HG02798 (cell line): ENCODE measurements at regions not wholly inside any gene's neighbourhood (a gene's known extent, or its start where the extent isn't known, plus 50 kb on each side); places are given as distances from the start of the nearest gene placed in this dataset.
A peak's percentile ranks its signal among the peaks of the same experiment; 100 is the strongest.

Experiments
- ATAC-seq: cut with Tn5 transposase; IDR thresholded peaks from one replicate; pipeline ENCODE4 v1.9.1; 2021; ENCODE audit warnings: mild to moderate bottlenecking; ENCODE audit not compliant: unreplicated experiment, poor library complexity

DNA sequence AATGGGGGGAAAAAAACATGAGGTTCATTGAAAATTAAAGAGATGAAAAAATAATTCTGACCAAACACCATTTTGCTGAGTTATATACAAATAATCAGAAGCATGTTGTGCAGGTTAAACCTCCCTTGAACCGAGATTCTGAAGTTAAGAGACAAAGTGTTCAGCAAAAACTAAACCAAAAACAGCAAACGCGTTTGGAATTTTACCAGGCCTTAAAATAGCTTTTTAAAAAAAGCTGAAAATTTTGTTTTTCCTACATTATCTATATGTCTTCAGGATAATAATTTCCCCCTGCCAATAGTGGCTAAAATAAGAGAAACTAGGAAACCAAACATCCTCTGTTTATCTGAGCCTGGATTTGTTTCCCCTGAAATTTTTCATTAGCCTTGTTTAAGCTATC lies 191.7 kb upstream of the DAPK1 start:
- no peak for ATAC-seq

DNA sequence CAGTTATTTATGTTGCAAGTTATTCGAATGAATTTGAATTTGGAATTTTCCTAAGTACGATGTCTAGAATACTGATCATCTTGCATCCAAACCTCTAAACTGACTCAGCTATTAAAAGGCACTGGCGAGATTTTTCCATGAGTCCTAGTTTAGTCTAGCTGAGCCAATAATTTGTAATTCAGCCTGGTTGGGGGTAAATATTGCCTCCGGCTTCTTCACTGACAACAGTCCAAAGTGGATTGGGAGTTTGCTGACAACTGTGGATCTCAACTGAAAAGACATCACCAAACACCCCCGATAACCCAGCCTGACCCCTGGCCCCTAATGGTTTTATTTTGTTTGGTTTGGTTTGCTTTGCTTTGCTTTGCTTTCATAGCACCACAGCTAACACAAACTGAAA lies 189.8 kb upstream of the DAPK1 start:
- no peak for ATAC-seq

DNA sequence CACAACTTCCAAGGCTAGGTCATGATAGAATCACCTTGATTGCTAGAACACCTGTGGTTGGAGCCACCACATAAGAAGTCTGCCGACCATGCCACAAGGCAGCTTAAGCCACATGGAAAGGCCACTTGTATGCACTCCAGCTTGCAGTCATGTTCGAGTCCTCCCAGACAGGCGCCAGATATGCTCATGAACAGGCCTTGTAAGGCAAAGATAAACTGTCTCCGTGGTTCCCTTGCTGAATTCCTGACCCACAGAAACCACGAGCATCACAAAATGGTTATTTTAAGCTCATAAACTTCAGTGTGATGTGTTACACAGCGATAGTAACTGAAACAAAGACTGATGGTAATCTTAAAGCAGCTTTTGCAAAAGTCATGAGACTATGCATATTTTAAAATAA lies 188.4 kb upstream of the DAPK1 start:
- no peak for ATAC-seq

DNA sequence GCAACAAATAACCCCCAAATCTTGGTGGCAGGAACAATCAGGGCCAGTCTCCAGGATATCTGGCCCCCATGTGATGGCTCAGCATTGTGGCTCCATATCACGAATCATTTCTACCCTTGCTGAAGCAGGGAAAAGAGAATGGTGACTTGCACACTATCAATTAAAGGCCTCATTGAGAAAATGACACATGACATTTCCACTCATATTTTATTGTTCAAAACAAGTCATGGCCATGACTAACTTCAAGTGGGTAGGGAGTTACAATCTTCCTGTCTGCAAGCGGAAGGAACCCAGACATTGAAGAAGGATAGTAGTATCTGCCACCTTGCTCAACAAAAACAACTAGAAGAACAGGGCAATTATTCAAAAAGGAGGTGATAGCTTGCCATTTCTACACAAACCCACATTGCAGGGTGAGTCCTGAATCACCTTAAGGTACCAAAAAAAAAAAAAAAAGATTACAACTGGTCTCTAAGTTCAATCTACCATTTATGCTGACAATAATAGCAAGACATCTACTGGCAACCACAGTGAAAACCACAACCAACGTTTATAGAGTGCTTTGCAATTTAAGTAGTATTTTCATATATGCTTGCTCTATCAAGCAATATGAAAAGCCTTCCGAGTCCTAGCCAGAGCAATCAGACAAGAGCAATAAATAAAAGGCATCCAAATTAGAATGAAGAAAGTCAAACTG lies 186.7 kb upstream of the DAPK1 start:
- no peak for ATAC-seq

DNA sequence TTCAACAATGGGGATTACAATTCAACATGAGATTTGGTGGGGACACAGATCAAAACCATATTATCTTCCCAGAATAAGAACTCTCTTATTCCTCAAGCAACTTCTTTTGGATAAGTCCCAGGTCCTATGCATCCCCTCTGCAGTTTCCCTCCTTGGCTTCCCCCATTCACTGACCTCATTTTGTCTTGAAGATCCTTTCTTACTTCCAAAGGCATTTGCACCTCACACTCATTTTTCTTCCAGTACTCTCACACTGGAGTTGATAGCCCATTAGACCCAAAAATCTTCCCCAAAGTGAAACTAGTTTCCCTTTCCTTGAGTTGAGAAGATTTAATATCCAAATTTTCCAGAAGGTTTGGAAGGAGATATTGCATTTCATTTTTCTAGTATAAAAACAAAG lies 178.0 kb upstream of the DAPK1 start:
- ATAC-seq: no peak

DNA sequence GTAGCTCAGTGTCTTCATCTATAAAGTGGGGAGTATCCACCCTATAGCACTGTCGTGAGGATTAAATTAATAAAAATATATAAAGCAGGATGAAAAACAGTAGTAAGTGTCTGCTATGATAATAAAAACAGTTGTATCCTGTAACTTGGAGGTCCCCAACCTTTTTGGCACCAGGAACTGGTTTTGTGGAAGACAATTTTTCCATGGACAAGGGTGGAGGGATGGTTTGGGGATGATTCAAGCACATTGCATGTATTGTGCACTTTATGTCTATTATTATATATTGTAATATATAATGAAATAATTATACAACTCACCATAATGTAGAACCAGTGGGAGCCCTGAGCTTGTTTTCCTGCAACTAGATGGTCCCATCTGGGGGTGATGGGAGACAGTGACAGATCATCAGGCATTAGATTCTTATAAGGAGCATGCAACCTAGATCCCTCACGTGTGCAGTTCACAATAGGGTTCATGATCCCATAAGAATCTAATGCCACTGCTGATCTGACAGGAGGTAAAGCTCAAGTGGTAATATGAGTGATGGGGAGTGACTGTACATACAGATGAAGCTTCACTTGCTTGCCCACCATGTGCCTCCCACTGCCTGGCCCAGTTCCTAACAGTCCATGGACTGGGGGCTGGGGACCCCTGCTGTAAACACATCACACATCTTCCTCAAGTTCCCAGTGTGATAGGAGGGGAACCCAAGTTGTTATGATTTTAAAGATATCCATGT lies 177.4 kb upstream of the DAPK1 start:
- no peak for ATAC-seq

DNA sequence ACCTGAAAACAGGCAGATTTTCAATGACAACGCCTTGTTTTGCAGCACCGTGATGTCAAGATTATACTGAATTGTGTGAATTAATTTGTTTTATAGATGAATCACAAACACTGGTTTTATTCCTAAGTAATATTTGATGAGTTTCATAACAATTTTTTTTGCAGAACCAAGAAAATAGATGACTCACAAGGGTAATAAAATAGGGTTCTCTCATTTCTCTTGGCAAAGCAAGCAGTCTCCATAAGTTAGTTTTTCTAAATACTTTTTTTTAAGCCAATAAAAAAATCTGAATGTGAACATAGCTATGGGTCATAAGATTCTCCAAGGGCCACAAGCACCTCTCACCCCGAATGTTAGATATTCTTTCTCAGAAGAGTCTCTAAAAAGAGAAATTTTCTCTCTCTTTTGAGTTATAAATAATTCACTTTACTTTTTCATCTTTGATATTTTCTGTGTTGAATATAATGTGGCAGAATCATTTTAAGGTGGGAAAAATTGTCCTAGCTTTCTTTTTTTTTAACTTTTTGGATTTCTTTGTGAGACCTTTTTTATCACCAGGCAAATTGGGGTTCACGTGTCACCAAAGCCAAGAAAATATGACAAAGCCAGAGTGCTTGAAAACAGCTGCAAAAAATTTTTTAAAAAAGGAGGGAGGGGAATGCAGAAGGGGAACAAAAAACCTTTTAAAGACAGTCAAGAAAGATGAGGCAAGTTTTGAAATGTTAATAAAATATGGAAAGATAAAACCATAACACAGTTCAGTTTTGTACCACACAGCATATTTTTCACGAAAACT lies 174.6 kb upstream of the DAPK1 start:
- no peak for ATAC-seq

DNA sequence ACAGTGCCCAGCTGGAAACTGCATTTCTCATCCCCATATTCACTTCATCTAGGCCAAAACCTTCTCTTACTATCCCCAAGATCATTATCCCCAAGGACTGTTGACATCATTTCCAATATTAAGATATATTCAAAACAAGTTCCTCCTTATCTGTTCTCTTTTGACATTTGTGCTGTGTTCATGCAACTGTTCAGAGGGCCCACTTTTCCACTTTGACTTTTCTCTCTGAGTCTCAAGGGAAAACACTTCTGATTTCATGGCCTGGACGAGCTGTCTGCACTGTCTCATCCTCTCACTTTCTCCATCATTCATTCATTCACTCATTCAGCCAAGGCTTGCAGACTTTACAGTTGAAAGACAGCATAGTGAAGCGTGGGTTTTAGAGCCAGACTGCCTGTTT lies 173.7 kb upstream of the DAPK1 start:
- no peak for ATAC-seq

DNA sequence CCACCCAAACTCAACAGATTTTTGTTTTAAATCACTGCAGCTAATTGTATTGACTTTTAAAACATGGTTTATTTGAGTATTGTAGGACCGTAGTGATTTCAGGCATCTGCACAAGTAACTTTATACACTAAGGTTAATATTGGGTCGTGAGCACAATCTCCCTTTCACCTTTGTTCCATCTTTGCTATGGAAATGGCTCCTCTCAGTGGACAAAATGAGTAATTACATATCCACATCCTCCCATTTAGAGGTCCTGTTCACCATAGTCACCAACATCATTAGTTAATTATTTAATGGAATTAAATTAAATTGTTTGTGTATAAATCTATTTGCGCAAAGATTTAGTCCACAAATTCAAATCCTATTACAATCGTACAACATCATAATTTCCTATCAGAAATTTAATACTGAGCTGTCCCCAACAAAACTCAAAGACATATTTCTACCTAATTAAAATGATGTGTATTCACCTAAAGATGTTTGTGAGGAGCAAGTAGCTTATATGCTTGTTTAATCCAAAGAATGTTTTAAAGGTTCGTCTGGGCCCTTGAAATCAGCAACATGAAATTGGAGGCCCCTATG lies 173.0 kb upstream of the DAPK1 start:
- ATAC-seq: peak; percentile 44

DNA sequence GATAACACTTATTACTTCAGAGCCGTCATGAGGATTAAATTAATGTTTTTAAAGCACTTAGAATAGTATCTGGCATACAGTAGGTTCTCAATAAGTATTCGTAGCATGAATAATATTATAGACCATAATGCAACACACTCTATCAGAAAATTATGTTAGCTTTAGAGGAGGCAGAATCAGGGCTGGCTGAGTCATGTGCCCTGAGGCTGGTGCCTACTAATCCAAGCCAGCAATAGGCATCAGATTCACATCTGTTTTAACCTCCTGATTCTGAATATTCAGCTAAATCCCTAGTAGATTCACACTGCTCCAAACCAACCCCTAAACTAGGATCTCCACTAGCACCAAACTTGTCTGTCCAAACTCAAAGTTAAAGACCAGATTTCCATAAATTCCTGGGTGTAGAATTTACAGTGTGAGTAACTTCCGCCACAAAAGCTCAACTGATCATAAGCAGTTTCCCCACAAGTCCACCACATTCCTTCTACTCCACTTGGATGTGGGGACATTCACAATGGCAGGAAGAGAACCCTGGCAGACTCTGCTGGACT lies 170.0 kb upstream of the DAPK1 start:
- ATAC-seq: no peak

DNA sequence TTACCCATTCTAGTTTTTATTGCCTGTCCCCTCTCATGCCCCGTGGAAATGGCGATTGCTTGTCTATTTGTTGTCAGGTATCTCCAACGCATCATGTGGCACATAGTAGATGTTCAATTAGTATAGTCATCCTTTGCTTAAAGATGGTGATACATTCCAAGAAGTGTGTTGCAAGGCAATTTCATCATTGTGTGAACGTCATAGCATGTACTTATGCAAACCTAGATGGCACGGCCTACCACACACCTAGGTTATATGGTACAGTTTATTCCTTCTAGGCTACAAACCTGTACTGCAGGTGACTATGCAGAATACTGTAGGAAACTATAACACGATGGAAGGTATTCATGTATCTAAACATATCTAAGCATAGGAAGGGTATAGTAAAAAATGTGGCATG lies 163.9 kb upstream of the DAPK1 start:
- no peak for ATAC-seq

DNA sequence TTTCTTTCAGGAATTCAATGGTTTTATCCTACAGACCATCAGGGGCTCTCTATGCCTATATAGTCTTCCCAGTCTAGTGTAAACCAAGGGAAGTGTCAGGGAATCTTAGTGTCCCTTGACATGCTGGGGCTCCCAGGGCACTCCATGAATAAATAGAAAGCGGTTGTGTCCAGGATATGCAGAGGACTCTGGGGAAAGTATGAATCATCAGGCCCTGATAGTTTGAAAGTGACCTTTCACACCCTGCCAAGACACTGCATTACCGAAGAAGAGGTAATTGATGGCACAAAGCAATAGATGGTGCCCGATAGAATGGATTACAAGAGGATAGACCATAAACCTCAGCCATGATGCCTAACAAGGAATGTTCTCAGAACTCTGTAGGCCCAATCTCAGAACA lies 163.3 kb upstream of the DAPK1 start:
- no peak for ATAC-seq

DNA sequence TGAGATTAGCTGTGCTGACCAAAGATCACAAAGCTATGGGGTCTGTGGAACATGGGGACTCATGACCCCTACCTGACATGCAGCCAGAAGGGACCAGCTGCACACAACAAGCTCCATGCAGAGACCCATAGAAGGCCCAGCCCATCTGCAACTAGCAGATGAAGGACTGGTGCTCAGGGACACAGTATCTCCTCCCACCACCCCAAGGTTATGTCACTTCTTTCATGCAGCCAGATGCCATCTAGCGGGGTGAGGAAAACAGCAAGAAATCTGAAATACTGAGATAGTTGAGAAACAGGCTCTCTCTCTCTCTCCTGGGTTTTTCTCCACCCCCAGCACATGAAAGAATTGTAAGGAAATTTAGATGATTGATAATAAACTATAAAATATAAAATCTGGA lies 161.3 kb upstream of the DAPK1 start:
- ATAC-seq: no peak

DNA sequence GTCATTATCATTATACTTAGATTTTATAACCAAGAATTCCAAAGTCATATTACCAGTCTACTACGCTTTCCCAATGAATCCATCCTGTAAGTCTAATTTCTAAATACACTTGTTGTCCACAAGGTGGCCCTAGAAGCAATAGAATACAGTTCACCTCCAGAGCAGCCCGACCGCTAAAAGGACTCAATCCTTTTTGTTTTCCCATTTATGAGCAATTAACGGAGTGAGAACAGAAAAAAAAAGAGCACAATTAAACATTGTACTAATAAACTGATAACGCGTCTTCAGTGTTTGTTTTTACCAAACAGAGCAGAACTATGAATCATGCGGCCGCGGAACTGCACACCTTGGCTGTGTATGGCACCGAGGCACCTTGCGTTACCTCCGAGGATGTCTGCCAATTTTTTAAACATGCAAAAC lies 160.7 kb upstream of the DAPK1 start:
- peak; percentile 59 for ATAC-seq

DNA sequence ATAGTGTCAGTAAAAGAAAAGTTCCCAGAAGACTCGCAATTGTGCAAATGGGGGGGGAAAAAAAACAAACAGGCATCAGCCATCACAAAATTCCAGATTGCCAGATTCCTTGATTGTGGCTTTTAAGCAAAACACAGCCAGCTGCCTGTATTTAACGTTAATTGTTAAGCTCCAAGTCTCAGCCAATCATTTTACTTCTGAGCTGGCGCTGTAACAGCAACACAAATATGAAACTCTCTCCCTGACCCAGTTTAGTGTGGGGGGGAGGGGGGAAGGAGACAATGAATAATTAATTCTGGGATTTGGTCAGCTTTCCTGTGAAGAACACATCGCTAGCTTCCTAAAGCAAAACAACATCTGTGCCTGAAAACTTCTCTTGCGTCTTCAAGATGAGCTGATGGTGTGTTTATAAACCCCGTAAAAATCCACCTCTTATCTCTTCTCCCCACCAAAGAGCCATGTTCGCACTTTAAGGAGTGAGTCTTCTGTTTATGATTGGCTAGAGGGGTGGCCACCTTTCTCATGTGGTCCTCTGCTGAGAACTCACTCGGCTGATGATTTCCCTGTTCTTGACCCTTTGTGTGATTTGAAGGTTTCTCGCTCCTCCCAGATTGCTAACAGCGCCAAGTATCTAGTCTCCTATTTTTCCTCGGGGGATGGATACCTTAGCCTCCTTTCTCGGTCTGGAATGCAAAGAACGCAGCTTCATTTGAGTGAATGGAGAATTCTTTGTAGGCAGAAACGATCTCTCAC lies 160.2 kb upstream of the DAPK1 start:
- no peak for ATAC-seq

DNA sequence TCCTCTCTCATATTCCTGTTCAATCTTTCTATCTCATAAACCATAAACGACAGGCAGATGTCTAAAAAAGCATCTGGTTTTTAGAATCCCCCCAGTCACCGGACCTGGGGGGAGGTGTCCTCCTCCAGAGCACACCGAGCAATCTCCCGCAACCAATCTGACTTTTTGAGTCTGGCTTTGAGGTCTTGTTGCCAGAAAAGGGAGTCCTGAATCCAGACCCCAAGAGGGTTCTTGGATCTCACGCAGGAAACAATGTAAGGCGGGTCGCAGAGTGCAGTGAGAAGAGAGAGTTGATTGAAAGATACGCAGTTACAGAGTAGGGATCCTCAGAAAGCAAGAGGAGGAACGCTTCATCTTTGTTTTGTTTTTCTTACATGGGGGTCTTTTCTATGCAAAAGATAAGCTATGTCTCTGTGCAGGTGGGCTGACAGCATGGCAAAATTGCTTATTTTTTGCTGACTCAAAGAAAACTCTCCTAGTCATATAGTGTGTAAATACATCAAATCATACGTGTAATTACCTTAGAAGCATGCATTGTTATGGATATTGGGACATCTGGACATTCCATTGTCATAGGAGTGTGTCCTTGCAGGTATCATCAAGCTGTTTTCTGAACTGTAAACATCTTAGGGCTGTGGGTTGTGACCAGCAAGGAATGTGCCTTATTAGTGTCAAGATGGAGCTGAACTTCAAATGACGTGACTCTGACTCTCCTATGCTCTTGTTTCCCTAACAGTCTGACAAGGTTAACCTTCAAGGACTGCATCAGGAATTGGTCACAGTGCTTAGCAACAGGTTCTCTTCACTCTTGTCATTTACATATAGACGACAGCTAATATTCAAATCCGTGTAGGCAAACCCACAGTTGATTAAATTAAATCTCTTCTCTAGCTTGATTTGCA lies 159.3 kb upstream of the DAPK1 start:
- ATAC-seq: no peak

DNA sequence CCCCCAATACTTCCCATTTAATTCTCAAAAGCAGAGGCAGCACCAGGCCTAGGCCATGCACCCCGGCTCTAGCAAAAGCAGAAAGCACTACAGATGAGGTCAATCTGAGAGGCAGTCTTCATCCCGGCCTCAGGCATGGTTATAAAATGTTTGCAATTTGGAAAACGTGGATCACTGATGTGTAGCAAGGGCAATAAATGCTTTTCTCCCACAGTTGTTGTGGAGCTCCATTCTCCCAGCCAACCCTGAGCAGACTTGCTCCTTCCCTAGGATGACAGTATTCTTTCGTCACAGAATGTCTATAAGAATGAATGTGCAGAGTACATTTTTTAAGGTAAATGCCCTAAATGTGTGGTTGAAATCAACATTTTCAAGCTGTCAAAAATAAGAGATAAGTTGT lies 157.3 kb upstream of the DAPK1 start:
- ATAC-seq: no peak

DNA sequence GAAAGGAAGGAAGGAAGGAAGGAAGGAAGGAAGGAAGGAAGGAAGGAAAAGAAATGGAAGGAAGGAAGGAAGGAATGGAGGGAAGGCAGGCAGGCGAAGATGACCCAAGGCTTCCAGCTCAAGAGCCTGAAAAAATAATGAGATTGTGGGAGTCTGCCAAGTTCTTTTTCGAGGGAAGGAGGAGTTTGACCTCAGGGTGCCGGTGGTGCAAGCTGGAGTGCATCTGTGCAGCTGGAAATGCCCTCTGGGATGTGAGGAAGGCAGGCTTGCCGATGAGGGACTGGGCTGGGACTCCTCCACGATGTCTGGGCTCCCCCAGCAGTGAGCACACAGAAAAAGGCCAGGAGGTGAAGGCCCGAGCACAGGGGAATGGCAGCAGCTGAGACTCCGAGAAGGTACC lies 154.9 kb upstream of the DAPK1 start:
- no peak for ATAC-seq

DNA sequence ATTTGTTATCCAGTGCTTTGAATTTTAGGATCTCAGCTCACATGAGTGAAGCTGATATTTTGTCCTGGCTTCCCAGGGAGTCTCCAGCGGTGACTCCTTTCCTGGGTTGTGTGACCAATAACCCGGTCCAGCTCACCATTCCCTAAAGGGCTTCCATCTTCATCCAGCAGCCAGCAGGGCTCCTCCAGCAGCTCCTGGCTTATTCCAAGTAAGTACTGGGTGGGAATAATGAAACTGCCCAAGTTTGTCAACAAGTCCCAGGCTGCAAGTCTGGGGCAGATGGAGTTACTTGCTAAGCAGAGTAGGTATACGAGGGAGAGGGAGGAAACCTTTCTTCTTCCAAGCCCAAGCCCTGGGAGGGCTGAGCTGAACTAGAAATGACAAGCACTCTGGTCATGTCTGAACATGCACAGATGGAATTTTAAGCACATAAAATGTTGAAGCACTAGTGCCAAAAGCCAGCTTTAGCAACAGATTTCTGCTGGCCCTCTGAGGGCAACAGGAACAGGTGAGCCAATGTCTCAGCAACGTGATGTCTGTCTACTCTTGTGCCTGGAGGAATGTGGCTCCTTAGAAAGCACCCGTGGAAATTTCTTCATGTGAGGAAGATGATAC lies 153.7 kb upstream of the DAPK1 start:
- no peak for ATAC-seq
